ENCODE measurements at regions not wholly inside any gene's neighbourhood (a gene's known extent, or its start where the extent isn't known, plus 50 kb on each side); places are given as distances from the start of the nearest gene placed in this dataset.
"Not testable (repeated sequence)": the region's sequence is repeated elsewhere in the genome, so short reads cannot be mapped to it uniquely, and the experiment has no call there.

- H3K36me3 Mint-ChIP-seq (ENCODE audit: low read depth, unreplicated experiment); H3K4me2 ChIP-seq (ENCODE audit: low read length); H2AFZ ChIP-seq (ENCODE audit: low read depth, low read length); H3K79me2 ChIP-seq (ENCODE audit: insufficient read depth, low read length); H3K4me1 ChIP-seq (ENCODE audit: insufficient read depth, low read length); H3K27ac Mint-ChIP-seq (ENCODE audit: unreplicated experiment); H3K4me1 Mint-ChIP-seq (ENCODE audit: low read depth, unreplicated experiment); FAIRE-seq; H3K9ac ChIP-seq (ENCODE audit: low read length); H3K27me3 Mint-ChIP-seq (ENCODE audit: low read depth, unreplicated experiment); H3K27me3 ChIP-seq (ENCODE audit: insufficient read depth, low read length); H3K4me3 Mint-ChIP-seq (ENCODE audit: unreplicated experiment); H3K4me3 ChIP-seq (ENCODE audit: insufficient read depth, low read depth, low read length); H3K27ac ChIP-seq (ENCODE audit: low read depth, low read length); DNase-seq (ENCODE audit: low read depth); H3K9me3 ChIP-seq (ENCODE audit: insufficient read depth, low read depth, low read length); H3K9me3 Mint-ChIP-seq (ENCODE audit: unreplicated experiment); H3K36me3 ChIP-seq (ENCODE audit: insufficient read depth, low read length); H4K20me1 ChIP-seq (ENCODE audit: insufficient read depth, low read length): not testable (repeated sequence)
- TF ChIP-seq CTCF (IDR thresholded peaks at IDR 0.05; ENCODE audit: insufficient read depth, low read depth, low read length) = peak; percentile 3
Observed at GRCh38 chr9:42798571-42798970, 615.1 kb downstream of the SPATA31A6 start.

- not testable (repeated sequence) for H3K4me2 ChIP-seq (ENCODE audit: low read length); H3K79me2 ChIP-seq (ENCODE audit: insufficient read depth, low read length); DNase-seq (ENCODE audit: low read depth); H4K20me1 ChIP-seq (ENCODE audit: insufficient read depth, low read length); H3K27ac Mint-ChIP-seq (ENCODE audit: unreplicated experiment); H3K4me1 Mint-ChIP-seq (ENCODE audit: low read depth, unreplicated experiment); H3K4me1 ChIP-seq (ENCODE audit: insufficient read depth, low read length); H3K36me3 Mint-ChIP-seq (ENCODE audit: low read depth, unreplicated experiment); H3K36me3 ChIP-seq (ENCODE audit: insufficient read depth, low read length); H3K4me3 Mint-ChIP-seq (ENCODE audit: unreplicated experiment); H3K27me3 Mint-ChIP-seq (ENCODE audit: low read depth, unreplicated experiment); H3K27ac ChIP-seq (ENCODE audit: low read depth, low read length); H2AFZ ChIP-seq (ENCODE audit: low read depth, low read length); H3K4me3 ChIP-seq (ENCODE audit: insufficient read depth, low read depth, low read length); H3K9ac ChIP-seq (ENCODE audit: low read length); H3K9me3 ChIP-seq (ENCODE audit: insufficient read depth, low read depth, low read length); H3K27me3 ChIP-seq (ENCODE audit: insufficient read depth, low read length); FAIRE-seq; H3K9me3 Mint-ChIP-seq (ENCODE audit: unreplicated experiment)
Observed at GRCh38 chr9:42802716-42803115, 619.3 kb downstream of the SPATA31A6 start.

GRCh38 chr9:42806674-42807073 is 623.2 kb downstream of the SPATA31A6 start:
- H3K4me1 ChIP-seq (ENCODE audit: insufficient read depth, low read length); H3K79me2 ChIP-seq (ENCODE audit: insufficient read depth, low read length); H3K27ac Mint-ChIP-seq (ENCODE audit: unreplicated experiment); H3K27me3 Mint-ChIP-seq (ENCODE audit: low read depth, unreplicated experiment); H3K4me3 ChIP-seq (ENCODE audit: insufficient read depth, low read depth, low read length); H3K36me3 ChIP-seq (ENCODE audit: insufficient read depth, low read length); H3K27me3 ChIP-seq (ENCODE audit: insufficient read depth, low read length); DNase-seq (ENCODE audit: low read depth); H3K9me3 ChIP-seq (ENCODE audit: insufficient read depth, low read depth, low read length); H3K9me3 Mint-ChIP-seq (ENCODE audit: unreplicated experiment); FAIRE-seq; H3K4me3 Mint-ChIP-seq (ENCODE audit: unreplicated experiment); H2AFZ ChIP-seq (ENCODE audit: low read depth, low read length); H3K4me1 Mint-ChIP-seq (ENCODE audit: low read depth, unreplicated experiment); H3K27ac ChIP-seq (ENCODE audit: low read depth, low read length); H3K36me3 Mint-ChIP-seq (ENCODE audit: low read depth, unreplicated experiment); H3K9ac ChIP-seq (ENCODE audit: low read length); H4K20me1 ChIP-seq (ENCODE audit: insufficient read depth, low read length); H3K4me2 ChIP-seq (ENCODE audit: low read length): not testable (repeated sequence)

GRCh38 chr9:42821468-42821867 is 638.0 kb downstream of the SPATA31A6 start:
- not testable (repeated sequence) for H3K36me3 ChIP-seq (ENCODE audit: insufficient read depth, low read length); H3K4me3 Mint-ChIP-seq (ENCODE audit: unreplicated experiment); H2AFZ ChIP-seq (ENCODE audit: low read depth, low read length); FAIRE-seq; H3K27ac ChIP-seq (ENCODE audit: low read depth, low read length); H3K36me3 Mint-ChIP-seq (ENCODE audit: low read depth, unreplicated experiment); H3K79me2 ChIP-seq (ENCODE audit: insufficient read depth, low read length); H3K9me3 Mint-ChIP-seq (ENCODE audit: unreplicated experiment); H4K20me1 ChIP-seq (ENCODE audit: insufficient read depth, low read length); H3K4me1 Mint-ChIP-seq (ENCODE audit: low read depth, unreplicated experiment); H3K9ac ChIP-seq (ENCODE audit: low read length); H3K27me3 ChIP-seq (ENCODE audit: insufficient read depth, low read length); DNase-seq (ENCODE audit: low read depth); H3K4me2 ChIP-seq (ENCODE audit: low read length); H3K4me3 ChIP-seq (ENCODE audit: insufficient read depth, low read depth, low read length); H3K27me3 Mint-ChIP-seq (ENCODE audit: low read depth, unreplicated experiment); H3K9me3 ChIP-seq (ENCODE audit: insufficient read depth, low read depth, low read length); H3K4me1 ChIP-seq (ENCODE audit: insufficient read depth, low read length); H3K27ac Mint-ChIP-seq (ENCODE audit: unreplicated experiment)

- H3K4me2 ChIP-seq (ENCODE audit: low read length); H3K4me1 ChIP-seq (ENCODE audit: insufficient read depth, low read length); H4K20me1 ChIP-seq (ENCODE audit: insufficient read depth, low read length); H3K27me3 Mint-ChIP-seq (ENCODE audit: low read depth, unreplicated experiment); H3K27ac ChIP-seq (ENCODE audit: low read depth, low read length); H3K4me3 ChIP-seq (ENCODE audit: insufficient read depth, low read depth, low read length); H3K36me3 Mint-ChIP-seq (ENCODE audit: low read depth, unreplicated experiment); H3K79me2 ChIP-seq (ENCODE audit: insufficient read depth, low read length); H3K4me1 Mint-ChIP-seq (ENCODE audit: low read depth, unreplicated experiment); H3K27me3 ChIP-seq (ENCODE audit: insufficient read depth, low read length); DNase-seq (ENCODE audit: low read depth); H3K27ac Mint-ChIP-seq (ENCODE audit: unreplicated experiment); H3K9me3 Mint-ChIP-seq (ENCODE audit: unreplicated experiment); H3K36me3 ChIP-seq (ENCODE audit: insufficient read depth, low read length); H3K9me3 ChIP-seq (ENCODE audit: insufficient read depth, low read depth, low read length); H3K4me3 Mint-ChIP-seq (ENCODE audit: unreplicated experiment); H2AFZ ChIP-seq (ENCODE audit: low read depth, low read length); FAIRE-seq; H3K9ac ChIP-seq (ENCODE audit: low read length): not testable (repeated sequence)
Observed at GRCh38 chr9:42848156-42848555, 664.7 kb downstream of the SPATA31A6 start.
